T-cell (primary cell): ENCODE measurements at regions not wholly inside any gene's neighbourhood (a gene's known extent, or its start where the extent isn't known, plus 50 kb on each side); places are given as distances from the start of the nearest gene placed in this dataset.

Experiments used
- ATAC-seq, 4 experiments: fragments of 200-7000 bp in 3 of 4; fragments of 150-1000 bp in 1 of 4; cut with Tn5 transposase; replicated peaks in 1 of 4; 1 replicate in 3 of 4; 2 replicates in 1 of 4; pipeline ENCODE4 v1.10.0; 2021; ENCODE audit warnings: moderate library complexity in 3 of 4, mild to moderate bottlenecking in 2 of 4, moderate number of reproducible peaks in 1 of 4
- CTCF ChIA-PET, 2 donors: fragments of 300-600 bp; sonication (Branson Sonifier 250); formaldehyde crosslinking; loops; one replicate each; lab custom pipeline; 2022; ENCODE audit warnings: antibody characterized with exemption in 2 of 2; lab: Charles Lee
- POLR2A ChIA-PET, 2 donors: fragments of 300-600 bp; sonication (Branson Sonifier 250); formaldehyde crosslinking; loops; one replicate each; lab custom pipeline; 2022; ENCODE audit warnings: antibody characterized with exemption in 2 of 2; lab: Charles Lee
- DNase-seq, 35 experiments: peaks; one replicate each; pipeline versions ENCODE4 v3.0.0 to v3.0.0-alpha.2; 2013 to 2023
- H3K27ac ChIP-seq: one replicate; pipeline ENCODE4 v1.5.1; 2013; ENCODE audit warnings: low read length
- H3K27me3 ChIP-seq, 2 experiments: replicated peaks in 1 of 2; 1 replicate in 1 of 2; 2 replicates in 1 of 2; pipeline versions ENCODE4 v1.6.1 to v1.7.0; 2013; ENCODE audit warnings: low read length in 1 of 2, mixed read lengths in 1 of 2; ENCODE audit not compliant: control insufficient read depth in 2 of 2, insufficient read depth in 2 of 2; ENCODE audit errors: extremely low read depth in 1 of 2
- H3K36me3 ChIP-seq, 2 donors: 1 replicate in 1 of 2; 2 replicates in 1 of 2; pipeline versions ENCODE4 v1.6.1 to v1.7.0; 2013; ENCODE audit warnings: low read length in 1 of 2; ENCODE audit not compliant: control insufficient read depth in 2 of 2, insufficient read depth in 1 of 2; ENCODE audit errors: extremely low read depth in 1 of 2
- H3K4me1 ChIP-seq, 2 experiments: 1 replicate in 1 of 2; 2 replicates in 1 of 2; pipeline versions ENCODE4 v1.6.1 to v1.7.0; 2013; ENCODE audit warnings: low read length in 2 of 2, mixed read lengths in 1 of 2; ENCODE audit not compliant: insufficient read depth in 2 of 2, control insufficient read depth in 1 of 2; ENCODE audit errors: extremely low read depth in 1 of 2
- H3K4me3 ChIP-seq, 2 donors: 1 replicate in 1 of 2; 2 replicates in 1 of 2; pipeline versions ENCODE4 v1.5.1 to v1.7.0; 2013; ENCODE audit warnings: mild to moderate bottlenecking in 2 of 2, low read length in 1 of 2, moderate library complexity in 1 of 2; ENCODE audit not compliant: control insufficient read depth in 1 of 2; ENCODE audit errors: extremely low read depth in 1 of 2
- H3K9me3 ChIP-seq: 2 replicates; pipeline ENCODE4 v1.7.0; 2013
- H3K27ac Mint-ChIP-seq, 2 donors: one replicate each; pipeline ENCODE4 v1.8.0; 2020 to 2021; ENCODE audit warnings: mild to moderate bottlenecking in 2 of 2, mixed read lengths in 2 of 2
- H3K27me3 Mint-ChIP-seq, 2 donors: one replicate each; pipeline ENCODE4 v1.8.0; 2021 to 2022; ENCODE audit warnings: mixed read lengths in 2 of 2
- H3K36me3 Mint-ChIP-seq: one replicate; pipeline ENCODE4 v1.8.0; 2021; ENCODE audit warnings: mixed read lengths
- H3K4me1 Mint-ChIP-seq, 3 donors: one replicate each; pipeline ENCODE4 v1.8.0; 2020 to 2022; ENCODE audit warnings: mixed read lengths in 3 of 3, mild to moderate bottlenecking in 1 of 3
- H3K4me3 Mint-ChIP-seq, 3 donors: one replicate each; pipeline ENCODE4 v1.8.0; 2020 to 2022; ENCODE audit warnings: mild to moderate bottlenecking in 3 of 3, mixed read lengths in 3 of 3, moderate library complexity in 3 of 3
- H3K9me3 Mint-ChIP-seq, 3 donors: one replicate each; pipeline ENCODE4 v1.8.0; 2020 to 2022; ENCODE audit warnings: mixed read lengths in 3 of 3
- WGBS: methylation state at CpG from one replicate; pipeline ENCODE4 v1.1.5; 2013; ENCODE audit warnings: missing lambda C conversion rate; ENCODE audit not compliant: insufficient coverage; 5-methylcytosine and 5-hydroxymethylcytosine counted together

GRCh38 chr13:40496035-40496810 is 170.2 kb downstream of the FOXO1 start:
- Histone ChIP-seq H3K9me3 (no peaks in the 10 kb centered on the region), H3K4me3 (no peak overlapping the region), H3K27me3 (no peaks in the 10 kb centered on the region), H3K27ac (no peak overlapping the region), H3K36me3 (no peaks in the 10 kb centered on the region), H3K4me1 (peaks cover 34 to 51% of the 10 kb centered on the region in 2 experiments)
- WGBS: 98% methylated on average over 6 of the region's 8 CpGs
- DNase-seq: no peak
- H3K36me3 Mint-ChIP-seq: no peaks in the 10 kb centered on the region
- ChIA-PET CTCF (no interaction called here), POLR2A (no interaction called here)
- H3K4me1 Mint-ChIP-seq: peaks cover 73 to 78% (median 75%) of the 10 kb centered on the region in 3 donors
- H3K27ac Mint-ChIP-seq: peak overlapping the region; percentile 95 to 96
- peak overlapping the region in 2 of 3 donors; percentile 74 to 79 for H3K4me3 Mint-ChIP-seq
- no peaks in the 10 kb centered on the region for H3K27me3 Mint-ChIP-seq
- H3K9me3 Mint-ChIP-seq: peaks cover 0 to 5% (median 0%) of the 10 kb centered on the region in 3 donors
- no peak for ATAC-seq

GRCh38 chr13:40498461-40498860 is 168.0 kb downstream of the FOXO1 start:
- peaks cover 54 to 64% (median 59%) of the 10 kb centered on the region in 3 donors for H3K4me1 Mint-ChIP-seq
- DNase-seq: no peak
- Histone ChIP-seq H3K27me3 (no peaks in the 10 kb centered on the region), H3K27ac (no peak overlapping the region), H3K9me3 (no peaks in the 10 kb centered on the region), H3K4me3 (no peak overlapping the region), H3K36me3 (no peaks in the 10 kb centered on the region), H3K4me1 (peaks cover 14 to 28% of the 10 kb centered on the region in 2 experiments)
- no peaks in the 10 kb centered on the region for H3K27me3 Mint-ChIP-seq
- peak overlapping the region; percentile 23 to 45 for H3K27ac Mint-ChIP-seq
- peak overlapping the region in 1 of 3 donors; percentile 27 for H3K4me3 Mint-ChIP-seq
- ChIA-PET CTCF (interaction anchor here in 1 of 2 donors (0.7 kb wide), 1 partner anchor 386 kb away, joined by 3 read pairs; no protein-coding TSS in a partner anchor), POLR2A (no interaction called here)
- 81% methylated on average over 4 of the region's 4 CpGs for WGBS
- no peak for ATAC-seq
- H3K9me3 Mint-ChIP-seq: peaks cover 0 to 5% (median 0%) of the 10 kb centered on the region in 3 donors
- no peaks in the 10 kb centered on the region for H3K36me3 Mint-ChIP-seq

- ATAC-seq: no peak
- H3K27ac ChIP-seq: no peak overlapping the region
- Mint-ChIP-seq H3K27me3 (no peaks in the 10 kb centered on the region), H3K4me3 (no peak overlapping the region), H3K4me1 (peaks cover 33 to 61% (median 41%) of the 10 kb centered on the region in 3 donors), H3K9me3 (peaks cover 0 to 5% (median 0%) of the 10 kb centered on the region in 3 donors), H3K36me3 (no peaks in the 10 kb centered on the region), H3K27ac (no peak overlapping the region)
- H3K27me3 ChIP-seq: no peaks in the 10 kb centered on the region
- H3K9me3 ChIP-seq: no peaks in the 10 kb centered on the region
- no peaks in the 10 kb centered on the region for H3K36me3 ChIP-seq
- peaks cover 15 to 16% of the 10 kb centered on the region in 2 experiments for H3K4me1 ChIP-seq
- CTCF ChIA-PET: interaction anchor here in 1 of 2 donors (0.6 kb wide), 1 partner anchor 308 kb away, joined by 3 read pairs; no protein-coding TSS in a partner anchor
- DNase-seq: no peak
- POLR2A ChIA-PET: no interaction called here
- no peak overlapping the region for H3K4me3 ChIP-seq
- no CpG with 5 or more reads among the region's 3 CpGs for WGBS
These were observed 164.2 kb downstream of the FOXO1 start for GRCh38 chr13:40502236-40502635.

GRCh38 chr13:40503011-40503410 is 163.4 kb downstream of the FOXO1 start:
- peaks cover 16 to 21% of the 10 kb centered on the region in 2 experiments for H3K4me1 ChIP-seq
- DNase-seq (no peak), ATAC-seq (no peak)
- ChIA-PET CTCF (interaction anchor here in 1 of 2 donors (0.6 to 0.8 kb wide), 2 partner anchors 14 to 309 kb away, joined by 3 read pairs; no protein-coding TSS in a partner anchor), POLR2A (no interaction called here)
- H3K27me3 ChIP-seq: no peaks in the 10 kb centered on the region
- peaks cover 33 to 61% (median 40%) of the 10 kb centered on the region in 3 donors for H3K4me1 Mint-ChIP-seq
- H3K9me3 ChIP-seq: no peaks in the 10 kb centered on the region
- no peaks in the 10 kb centered on the region for H3K27me3 Mint-ChIP-seq
- H3K4me3 ChIP-seq: no peak overlapping the region
- WGBS: 85% methylated on average over 2 of the region's 2 CpGs
- H3K36me3 ChIP-seq: no peaks in the 10 kb centered on the region
- H3K36me3 Mint-ChIP-seq: no peaks in the 10 kb centered on the region
- no peak overlapping the region for H3K27ac ChIP-seq
- no peak overlapping the region for H3K27ac Mint-ChIP-seq
- peaks cover 0 to 5% (median 0%) of the 10 kb centered on the region in 3 donors for H3K9me3 Mint-ChIP-seq
- H3K4me3 Mint-ChIP-seq: no peak overlapping the region

GRCh38 chr13:40503966-40504591 is 162.4 kb downstream of the FOXO1 start:
- DNase-seq (no peak), ATAC-seq (no peak)
- Histone ChIP-seq H3K4me3 (no peak overlapping the region), H3K36me3 (no peaks in the 10 kb centered on the region), H3K9me3 (no peaks in the 10 kb centered on the region), H3K27me3 (no peaks in the 10 kb centered on the region), H3K27ac (no peak overlapping the region), H3K4me1 (peaks cover 20 to 26% of the 10 kb centered on the region in 2 experiments)
- H3K27ac Mint-ChIP-seq: no peak overlapping the region
- H3K4me1 Mint-ChIP-seq: peaks cover 35 to 62% (median 42%) of the 10 kb centered on the region in 3 donors
- ChIA-PET CTCF (interaction anchor here in 1 of 2 donors (0.8 kb wide), 1 partner anchor 15 kb away, joined by 3 read pairs; no protein-coding TSS in a partner anchor), POLR2A (no interaction called here)
- WGBS: 100% methylated on average over 2 of the region's 2 CpGs
- no peaks in the 10 kb centered on the region for H3K9me3 Mint-ChIP-seq
- no peaks in the 10 kb centered on the region for H3K36me3 Mint-ChIP-seq
- H3K4me3 Mint-ChIP-seq: no peak overlapping the region
- H3K27me3 Mint-ChIP-seq: no peaks in the 10 kb centered on the region

GRCh38 chr13:40504641-40505040 is 161.8 kb downstream of the FOXO1 start:
- H3K27me3 Mint-ChIP-seq: no peaks in the 10 kb centered on the region
- no peak overlapping the region for H3K4me3 ChIP-seq
- no peak for DNase-seq
- 83% methylated on average over 3 of the region's 4 CpGs for WGBS
- POLR2A ChIA-PET: interaction anchor here in 1 of 2 donors (0.6 kb wide), 1 partner anchor 87 kb away, joined by 3 read pairs; no protein-coding TSS in a partner anchor
- H3K4me1 Mint-ChIP-seq: peaks cover 39 to 67% (median 45%) of the 10 kb centered on the region in 3 donors
- H3K27me3 ChIP-seq: no peaks in the 10 kb centered on the region
- H3K4me3 Mint-ChIP-seq: no peak overlapping the region
- ATAC-seq: no peak
- no peaks in the 10 kb centered on the region for H3K36me3 Mint-ChIP-seq
- H3K9me3 ChIP-seq: no peaks in the 10 kb centered on the region
- H3K36me3 ChIP-seq: no peaks in the 10 kb centered on the region
- no peak overlapping the region for H3K27ac Mint-ChIP-seq
- CTCF ChIA-PET: no interaction called here
- H3K27ac ChIP-seq: no peak overlapping the region
- peaks cover 25 to 28% of the 10 kb centered on the region in 2 experiments for H3K4me1 ChIP-seq
- no peaks in the 10 kb centered on the region for H3K9me3 Mint-ChIP-seq
